Endothelial cell of umbilical vein (primary cell): ENCODE measurements at regions not wholly inside any gene's neighbourhood (a gene's known extent, or its start where the extent isn't known, plus 50 kb on each side); places are given as distances from the start of the nearest gene placed in this dataset.

ENCODE experiments used
- BruUV-seq: library from RNA; stranded (reverse); fragments of 400-500 nt; replicated peaks from 2 replicates; lab custom pipeline; 2021; lab: Mats Ljungman, UMichigan
- CTCF ChIA-PET: fragments of 300-600, 350-600 bp; sonication (Branson Sonifier 250); formaldehyde crosslinking; loops from one replicate; lab custom pipeline; 2021; ENCODE audit warnings: antibody characterized with exemption, inconsistent platforms; lab: Charles Lee
- POLR2A ChIA-PET: fragments of 300-600, 350-600 bp; sonication (Branson Sonifier 250); formaldehyde crosslinking; loops from one replicate; lab custom pipeline; 2021; ENCODE audit warnings: antibody characterized with exemption, inconsistent platforms; lab: Charles Lee
- DNase-seq: peaks from one replicate; pipeline ENCODE4 v3.0.0-alpha.2; 2011; ENCODE audit warnings: low read depth, low spot score
- FAIRE-seq: peaks from 2 replicates; lab custom pipeline; 2011; peaks lifted over from hg19 to GRCh38; lab: Jason Lieb, UNC
- H2AFZ ChIP-seq: 2 replicates; pipeline ENCODE4 v1.6.0; 2012; ENCODE audit warnings: low read depth, low read length, control low read depth, inconsistent platforms
- H3K27ac ChIP-seq: 2 replicates; pipeline ENCODE4 v1.5.1; 2011; ENCODE audit warnings: low read depth, mild to moderate bottlenecking, control low read depth, low read length, moderate library complexity; ENCODE audit not compliant: insufficient read depth
- H3K27me3 ChIP-seq, 2 experiments: 2 replicates each; pipeline versions ENCODE4 v1.6.0 to v1.6.1; 2011; ENCODE audit warnings: low read length in 2 of 2, mixed read lengths in 1 of 2; ENCODE audit not compliant: control insufficient read depth in 2 of 2, insufficient read depth in 2 of 2
- H3K36me3 ChIP-seq, 2 experiments: 2 replicates in 1 of 2; 3 replicates in 1 of 2; pipeline ENCODE4 v1.5.1; 2011; ENCODE audit warnings: low read length in 2 of 2, mild to moderate bottlenecking in 1 of 2, moderate library complexity in 1 of 2; ENCODE audit not compliant: control insufficient read depth in 2 of 2, insufficient read depth in 2 of 2; ENCODE audit errors: extremely low read depth in 1 of 2
- H3K4me1 ChIP-seq: 3 replicates; pipeline ENCODE4 v1.5.1; 2011; ENCODE audit warnings: mild to moderate bottlenecking, low read length; ENCODE audit not compliant: control insufficient read depth, insufficient read depth; ENCODE audit errors: extremely low read depth
- H3K4me2 ChIP-seq: 2 replicates; pipeline ENCODE4 v1.6.1; 2011; ENCODE audit warnings: low read length, control low read depth, mixed read lengths; ENCODE audit not compliant: insufficient read depth
- H3K4me3 ChIP-seq, 3 experiments: fragments of 200-600 bp in 1 of 3; sonication (generic), shearing (Covaris generic) in 1 of 3; replicated peaks in 1 of 3; 2 replicates each; pipeline ENCODE4 v1.5.1; 2011 to 2016; ENCODE audit warnings: control low read depth in 3 of 3, low read length in 3 of 3, mild to moderate bottlenecking in 2 of 3, inconsistent platforms in 1 of 3, low read depth in 1 of 3, moderate library complexity in 1 of 3; ENCODE audit not compliant: insufficient read depth in 1 of 3
- H3K79me2 ChIP-seq: 2 replicates; pipeline ENCODE4 v1.6.0; 2012; ENCODE audit warnings: low read length, inconsistent platforms; ENCODE audit not compliant: control insufficient read depth, insufficient read depth
- H3K9ac ChIP-seq: replicated peaks from 2 replicates; pipeline ENCODE3; 2011; ENCODE audit warnings: low read length, control low read depth; ENCODE audit not compliant: insufficient read depth; ENCODE audit errors: extremely low read depth
- H3K9me1 ChIP-seq: replicated peaks from 3 replicates; pipeline ENCODE4 v1.6.0; 2011; ENCODE audit warnings: mild to moderate bottlenecking, low read length; ENCODE audit not compliant: control insufficient read depth, insufficient read depth; ENCODE audit errors: extremely low read depth
- H3K9me3 ChIP-seq: replicated peaks from 2 replicates; pipeline ENCODE4 v1.5.1; 2012; ENCODE audit warnings: low read length, inconsistent platforms; ENCODE audit not compliant: control insufficient read depth, insufficient read depth
- H4K20me1 ChIP-seq: replicated peaks from 2 replicates; pipeline ENCODE3; 2011; ENCODE audit warnings: mild to moderate bottlenecking, low read length; ENCODE audit not compliant: control insufficient read depth, insufficient read depth; ENCODE audit errors: extremely low read depth
- CTCF ChIP-seq, 2 donors: IDR thresholded peaks; 1 replicate in 1 of 2; 2 replicates in 1 of 2; pipeline ENCODE4 v1.5.1; 2011; ENCODE audit warnings: low read length in 2 of 2, mild to moderate bottlenecking in 2 of 2, moderate library complexity in 2 of 2, control low read depth in 1 of 2, inconsistent platforms in 1 of 2, low read depth in 1 of 2; ENCODE audit not compliant: insufficient read depth in 1 of 2; ENCODE audit errors: extremely low read depth in 1 of 2
- EZH2 ChIP-seq: IDR thresholded peaks from 2 replicates; pipeline ENCODE4 v1.6.1; 2012; ENCODE audit warnings: borderline replicate concordance, low read depth, mild to moderate bottlenecking, moderate library complexity, low read length, inconsistent platforms; ENCODE audit not compliant: severe bottlenecking
- FOS ChIP-seq: IDR thresholded peaks from 2 replicates; pipeline ENCODE4 v1.6.1; 2011; ENCODE audit warnings: mild to moderate bottlenecking, low read length, moderate library complexity, borderline replicate concordance; ENCODE audit not compliant: insufficient read depth
- GATA2 ChIP-seq: IDR thresholded peaks from 2 replicates; pipeline ENCODE4 v1.7.0; 2011; ENCODE audit warnings: low read depth, mild to moderate bottlenecking, moderate library complexity, mixed read lengths, low read length; ENCODE audit not compliant: insufficient read length, insufficient read depth
- MAX ChIP-seq: IDR thresholded peaks from 2 replicates; pipeline ENCODE4 v1.6.1; 2011; ENCODE audit not compliant: insufficient read depth, insufficient read length
- MYC ChIP-seq: IDR thresholded peaks from one replicate; pipeline ENCODE4 v1.6.1; 2011; ENCODE audit warnings: mild to moderate bottlenecking, low read depth, low read length
- POLR2A ChIP-seq: IDR thresholded peaks from 2 replicates; pipeline ENCODE4 v1.6.1; 2012; ENCODE audit warnings: low read depth, mild to moderate bottlenecking, control low read depth, low read length
- POLR2AphosphoS5 ChIP-seq: IDR thresholded peaks from 2 replicates; pipeline ENCODE4 v1.6.1; 2012; ENCODE audit warnings: low read depth, mild to moderate bottlenecking, control low read depth, low read length, moderate library complexity; ENCODE audit not compliant: insufficient read depth
- dilution Hi-C: fragments of 300-500 bp; cut with MboI; formaldehyde crosslinking; loops from one replicate; pipeline ENCODE4 v1.15.0; 2019; ENCODE audit warnings: low sequenced_read_pairs; ENCODE audit not compliant: extremely low pct_ligation_motif_present
- intact Hi-C: fragments of 100-400 bp; cut with micrococcal nuclease; formaldehyde crosslinking; loops from one replicate; pipeline ENCODE4 v1.10.0; 2022

- no peaks in the 10 kb centered on the region for H3K9me1 ChIP-seq
- H3K27ac ChIP-seq: no peak overlapping the region
- H3K4me3 ChIP-seq: no peak overlapping the region
- no peaks in the 10 kb centered on the region for H3K4me1 ChIP-seq
- dilution Hi-C loops (no loop called here), intact Hi-C loops (no loop called here)
- CTCF ChIA-PET: no interaction called here
- H3K36me3 ChIP-seq: no peaks in the 10 kb centered on the region
- no peaks in the 10 kb centered on the region for H3K27me3 ChIP-seq
- H3K79me2 ChIP-seq: no peaks in the 10 kb centered on the region
- H2AFZ ChIP-seq: no peak overlapping the region
- no peak for DNase-seq
- POLR2A ChIA-PET: no interaction called here
- FAIRE-seq: no peak
- BruUV-seq: no TSS peak
- peaks cover 6% of the 10 kb centered on the region for H3K9me3 ChIP-seq
- H3K9ac ChIP-seq: no peak overlapping the region
- no peak for TF ChIP-seq MYC
- no peak for TF ChIP-seq EZH2
- TF ChIP-seq POLR2A: no peak
- no peak for TF ChIP-seq GATA2
- H4K20me1 ChIP-seq: no peaks in the 10 kb centered on the region
- no peak overlapping the region for H3K4me2 ChIP-seq
Measured at GRCh38 chr2:220347626-220348025, 720.2 kb downstream of the SLC4A3 start.

- Histone ChIP-seq H2AFZ (no peak overlapping the region), H3K4me1 (no peaks in the 10 kb centered on the region), H3K4me2 (no peak overlapping the region), H3K27me3 (no peaks in the 10 kb centered on the region), H3K4me3 (no peak overlapping the region), H3K9ac (no peak overlapping the region), H3K9me1 (no peaks in the 10 kb centered on the region), H3K36me3 (no peaks in the 10 kb centered on the region), H3K27ac (no peak overlapping the region), H4K20me1 (no peaks in the 10 kb centered on the region), H3K9me3 (peaks cover 6% of the 10 kb centered on the region), H3K79me2 (no peaks in the 10 kb centered on the region)
- TF ChIP-seq POLR2AphosphoS5 (no peak), FOS (no peak), POLR2A (no peak), MAX (no peak), CTCF (IDR thresholded peaks at IDR 0.05; ENCODE audit: extremely low read depth in 1 of 2, insufficient read depth in 1 of 2, low read depth in 1 of 2, low read length in 2 of 2) (no peak)
- POLR2A ChIA-PET: no interaction called here
- intact Hi-C loops (no loop called here), dilution Hi-C loops (no loop called here)
- CTCF ChIA-PET: no interaction called here
- BruUV-seq: no TSS peak
- FAIRE-seq: no peak
- DNase-seq: no peak
Measured at GRCh38 chr2:220348206-220348605, 720.8 kb downstream of the SLC4A3 start.
